ENCODE measurements at regions not wholly inside any gene's neighbourhood (a gene's known extent, or its start where the extent isn't known, plus 50 kb on each side); places are given as distances from the start of the nearest gene placed in this dataset.

GRCh38 chr20:1801929-1802306 is 93.3 kb upstream of the SIRPA start:
- TF ChIP-seq CTCF (IDR thresholded peaks at IDR 0.05) (no peak), EP300 (IDR thresholded peaks at IDR 0.05) (no peak), POLR2A (IDR thresholded peaks at IDR 0.05) (no peak)
